ENCODE measurements at regions not wholly inside any gene's neighbourhood (a gene's known extent, or its start where the extent isn't known, plus 50 kb on each side); places are given as distances from the start of the nearest gene placed in this dataset.

DNA sequence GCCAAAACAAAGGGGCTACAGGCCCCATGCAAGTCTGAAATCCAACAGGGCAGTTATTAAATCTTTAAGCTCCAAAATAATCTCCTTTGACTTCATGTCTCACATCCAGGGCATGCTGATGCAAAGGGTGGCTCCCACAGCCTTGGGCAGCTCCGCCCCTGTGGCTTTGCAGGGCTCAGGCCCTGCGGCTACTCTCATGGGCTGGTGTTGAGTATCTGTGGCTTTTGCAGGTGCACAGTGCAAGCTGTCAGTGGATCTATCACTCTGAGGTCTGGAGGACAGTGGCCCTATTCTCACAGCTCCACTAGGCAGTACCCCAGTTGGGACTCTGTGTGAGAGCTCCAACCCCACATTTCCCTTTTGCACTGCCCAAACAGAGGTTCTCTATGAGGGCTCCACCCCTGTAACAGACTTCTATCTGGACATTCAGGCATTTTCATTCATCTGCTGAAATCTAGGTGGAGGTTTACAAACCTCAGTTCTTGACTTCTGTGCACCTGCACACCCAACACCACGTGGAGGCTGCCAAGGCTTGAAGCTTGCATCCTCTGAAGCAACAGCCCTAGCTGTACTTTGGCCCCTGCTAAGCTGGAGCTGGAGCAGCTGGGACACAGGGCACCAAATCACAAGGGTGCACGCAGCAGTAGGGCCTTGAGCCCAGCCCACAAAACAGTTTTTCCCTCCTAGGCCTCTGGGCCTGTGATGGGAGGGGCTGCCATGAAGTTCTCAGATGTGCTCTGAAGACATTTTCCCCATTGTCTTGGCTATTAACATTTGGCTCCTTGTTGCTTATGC is 154.8 kb upstream of the PDE5A start:
- in situ Hi-C loops (cut with HindIII; ENCODE audit: low pct_unique_long_range_greater_than_20kb, low sequenced_read_pairs), result no loop called here
- no peak for DNase-seq (ENCODE audit: low read depth)

DNA sequence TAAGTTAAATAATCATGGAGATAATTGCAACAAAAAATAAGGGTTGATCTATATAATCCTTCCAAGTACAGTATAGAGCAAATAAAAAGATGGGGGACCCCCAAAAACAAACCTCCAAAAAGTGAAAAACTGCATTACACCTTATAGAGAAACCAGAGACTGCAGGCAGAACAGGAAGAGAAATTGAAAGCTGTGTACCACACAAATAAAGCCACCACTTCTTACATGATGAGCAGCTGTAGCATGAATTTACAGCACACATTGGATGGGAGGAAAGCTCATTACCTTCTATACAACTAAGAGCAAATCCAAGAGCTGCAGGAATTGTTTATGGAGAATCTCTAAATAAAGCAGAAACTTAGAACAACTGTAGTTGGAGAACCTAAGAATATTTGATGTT is 152.4 kb upstream of the PDE5A start:
- in situ Hi-C loops (cut with HindIII; ENCODE audit: low pct_unique_long_range_greater_than_20kb, low sequenced_read_pairs), result no loop called here

DNA sequence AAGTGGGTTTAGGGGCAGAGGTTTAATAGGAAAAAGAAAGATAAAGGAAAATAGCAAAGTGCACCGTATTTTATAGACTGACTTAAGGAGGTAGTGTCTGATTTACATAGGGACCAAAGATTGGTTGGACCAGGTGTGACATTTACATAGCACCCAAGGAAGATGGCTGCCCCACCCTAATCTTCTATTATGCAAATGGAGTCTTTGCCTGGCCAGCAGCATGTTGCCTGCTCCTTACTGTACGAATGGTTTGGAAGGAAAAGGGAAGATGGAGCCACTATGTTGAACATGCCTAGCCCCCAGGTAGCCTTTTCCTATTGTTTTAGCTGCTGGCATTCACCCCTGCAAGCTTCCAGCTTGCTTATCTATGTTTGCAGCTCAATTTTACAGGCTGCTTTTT is 146.2 kb upstream of the PDE5A start:
- in situ Hi-C loops (cut with HindIII; ENCODE audit: low pct_unique_long_range_greater_than_20kb, low sequenced_read_pairs), result no loop called here
- DNase-seq (ENCODE audit: low read depth), result no peak

More for the DNA sequence above, 152.4 kb upstream of the PDE5A start:
- DNase-seq (ENCODE audit: low read depth), result no peak

DNA sequence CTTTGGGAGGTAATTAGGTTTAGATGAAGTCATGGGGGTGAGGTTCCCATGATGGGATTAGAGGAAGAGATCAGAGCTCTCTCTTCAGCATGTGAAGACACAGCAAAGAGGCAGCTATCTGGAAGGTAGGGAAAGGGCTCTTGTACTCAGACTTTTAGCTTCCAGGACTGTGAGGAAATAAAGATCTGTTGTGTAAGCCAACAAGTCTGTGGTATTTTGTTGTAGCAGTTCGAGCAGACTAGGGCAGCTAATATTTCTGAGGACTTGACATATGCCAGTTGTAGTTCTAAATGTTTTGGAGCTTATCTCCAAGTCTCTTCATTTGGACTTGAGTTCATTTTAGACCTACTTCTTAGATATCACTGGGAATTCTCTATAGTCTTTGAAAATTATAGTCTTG is 137.3 kb upstream of the PDE5A start:
- no peak for DNase-seq (ENCODE audit: low read depth)
- in situ Hi-C loops (cut with HindIII; ENCODE audit: low pct_unique_long_range_greater_than_20kb, low sequenced_read_pairs), result no loop called here

DNA sequence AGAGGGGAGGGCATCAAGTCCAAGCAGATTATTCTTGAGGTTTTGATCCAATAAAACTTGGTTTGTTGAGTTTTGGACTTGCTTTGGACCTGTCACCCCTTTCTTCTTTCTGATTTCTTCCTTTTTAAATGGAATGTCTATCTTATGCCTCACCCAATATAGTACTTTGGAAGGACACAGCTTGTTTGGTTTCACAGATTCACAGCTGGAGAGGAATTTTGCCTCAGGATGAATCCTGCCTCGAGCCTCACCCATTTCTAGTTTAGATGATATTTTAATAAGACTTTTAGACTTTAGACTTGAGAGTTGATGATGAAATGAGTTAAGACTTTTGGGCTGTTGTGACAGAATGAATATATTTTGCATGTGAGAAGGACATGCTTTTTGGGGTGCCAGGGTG is 136.9 kb upstream of the PDE5A start:
- DNase-seq (ENCODE audit: low read depth), result no peak
- in situ Hi-C loops (cut with HindIII; ENCODE audit: low pct_unique_long_range_greater_than_20kb, low sequenced_read_pairs), result no loop called here

DNA sequence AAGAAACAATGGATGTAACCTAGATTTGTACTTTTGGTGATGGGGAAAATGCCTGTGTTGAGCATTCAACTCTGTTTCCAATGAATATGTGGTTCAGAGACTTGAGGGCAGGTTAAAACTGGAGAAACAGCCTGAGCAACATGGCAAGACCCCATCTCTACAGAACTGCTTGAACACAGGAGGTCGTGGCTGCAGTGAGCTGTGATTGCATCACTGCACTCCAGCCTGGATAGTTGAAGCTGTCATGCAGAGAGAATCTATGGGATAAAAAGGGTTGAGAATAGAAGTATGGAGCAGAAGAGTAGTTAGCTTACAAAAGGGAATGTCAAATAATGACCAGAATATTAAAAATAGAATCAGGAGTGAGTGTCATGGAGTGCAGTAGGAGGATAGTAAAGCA is 134.8 kb upstream of the PDE5A start:
- in situ Hi-C loops (cut with HindIII; ENCODE audit: low pct_unique_long_range_greater_than_20kb, low sequenced_read_pairs), result no loop called here
- DNase-seq (ENCODE audit: low read depth), result no peak

DNA sequence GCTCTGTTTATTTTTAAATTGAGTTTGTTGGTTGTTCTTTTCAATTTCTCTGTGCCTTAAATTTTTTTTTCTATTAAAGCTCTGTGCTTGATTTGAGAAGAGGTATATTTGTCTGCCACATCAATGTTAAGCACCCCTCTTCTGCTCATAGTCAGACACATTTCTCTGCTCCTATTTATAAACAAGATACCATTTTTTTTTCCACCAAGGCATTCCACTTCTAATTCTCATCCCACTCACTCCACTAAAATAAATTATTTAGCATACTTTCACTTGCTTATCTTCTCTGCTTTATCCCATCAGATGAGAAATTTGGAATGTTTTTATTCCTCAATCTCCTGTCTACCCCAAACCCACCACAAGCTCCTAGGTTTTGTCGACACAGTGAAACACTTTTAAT is 127.0 kb upstream of the PDE5A start:
- no peak for DNase-seq (ENCODE audit: low read depth)
- in situ Hi-C loops (cut with HindIII; ENCODE audit: low pct_unique_long_range_greater_than_20kb, low sequenced_read_pairs), result no loop called here

DNA sequence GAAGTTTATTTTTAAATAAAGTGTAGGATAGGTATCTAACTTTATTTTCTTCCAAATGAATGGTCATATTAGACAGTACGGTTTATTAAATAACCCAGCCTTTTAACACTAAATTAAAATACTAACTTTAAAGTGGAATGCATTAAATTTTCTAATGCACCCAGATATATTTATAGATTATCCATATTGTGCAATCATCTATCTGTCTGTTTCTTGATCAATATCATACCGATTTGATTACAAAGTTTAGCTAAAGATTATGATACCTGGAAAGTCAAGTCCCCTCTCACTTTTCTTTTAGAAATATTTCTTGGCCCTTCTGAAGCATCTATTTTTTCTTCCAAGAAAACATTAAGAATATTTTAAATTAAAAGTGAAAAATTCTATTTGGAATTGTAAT is 124.3 kb upstream of the PDE5A start:
- no peak for DNase-seq (ENCODE audit: low read depth)

DNA sequence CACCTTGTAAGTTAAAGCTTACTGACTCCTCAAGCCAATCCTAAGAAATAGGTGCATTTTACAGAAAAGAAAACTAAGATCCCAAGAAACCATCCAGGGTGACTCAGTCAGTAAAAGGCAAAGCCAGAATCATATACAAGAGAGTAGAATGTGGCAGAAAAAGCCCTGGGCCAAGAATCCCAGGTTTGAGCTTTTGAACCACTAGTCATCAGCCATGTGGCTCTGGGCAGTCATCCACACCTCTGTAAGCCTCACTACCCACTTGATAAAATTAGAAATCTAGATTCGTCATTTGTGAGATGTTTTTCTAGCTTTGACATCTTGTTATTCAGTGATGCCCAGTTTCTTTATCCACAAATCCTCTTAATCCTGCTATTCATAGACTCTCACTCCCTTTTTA is 122.2 kb upstream of the PDE5A start:
- in situ Hi-C loops (cut with HindIII; ENCODE audit: low pct_unique_long_range_greater_than_20kb, low sequenced_read_pairs), result no loop called here
- no peak for DNase-seq (ENCODE audit: low read depth)

More for the DNA sequence above, 124.3 kb upstream of the PDE5A start:
- in situ Hi-C loops (cut with HindIII; ENCODE audit: low pct_unique_long_range_greater_than_20kb, low sequenced_read_pairs), result no loop called here

DNA sequence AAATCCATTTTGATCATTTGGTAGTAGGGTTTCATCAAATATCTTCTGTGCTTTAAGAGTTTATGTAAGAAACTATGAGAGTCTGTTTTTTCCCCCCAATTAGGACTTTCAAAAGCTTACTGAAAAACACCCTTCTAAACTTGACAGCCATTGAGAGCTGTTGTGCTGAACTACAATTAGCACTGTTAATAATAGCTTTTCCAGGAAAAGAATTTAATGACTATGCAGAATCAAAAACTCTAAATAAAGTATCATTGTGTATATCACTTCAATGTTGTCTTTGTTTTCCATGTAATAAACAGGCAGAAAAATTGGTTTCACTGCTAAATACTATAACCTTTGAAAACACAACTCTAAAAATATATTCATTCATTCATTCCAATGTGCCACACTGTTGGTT is 121.4 kb upstream of the PDE5A start:
- no peak for DNase-seq (ENCODE audit: low read depth)
- in situ Hi-C loops (cut with HindIII; ENCODE audit: low pct_unique_long_range_greater_than_20kb, low sequenced_read_pairs), result no loop called here

DNA sequence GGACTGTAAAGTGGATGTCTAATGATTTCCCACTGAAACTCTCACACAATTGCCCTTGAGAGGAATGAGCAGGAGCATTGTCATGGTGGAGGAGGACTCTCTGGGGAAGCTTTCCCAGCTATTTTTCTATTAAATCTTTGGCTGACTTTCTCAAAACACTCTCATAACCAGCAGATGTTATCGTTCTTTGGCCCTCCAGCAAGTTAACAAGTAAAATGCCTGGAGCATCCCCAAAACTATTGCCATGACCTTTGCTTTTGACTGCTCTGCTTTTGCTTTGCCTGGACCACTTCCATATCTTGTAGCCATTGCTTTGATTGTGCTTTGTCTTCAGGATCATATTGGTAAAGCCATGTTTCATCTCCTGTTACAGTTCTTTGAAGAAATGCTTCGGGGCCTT is 120.2 kb upstream of the PDE5A start:
- in situ Hi-C loops (cut with HindIII; ENCODE audit: low pct_unique_long_range_greater_than_20kb, low sequenced_read_pairs), result no loop called here
- DNase-seq (ENCODE audit: low read depth), result no peak

DNA sequence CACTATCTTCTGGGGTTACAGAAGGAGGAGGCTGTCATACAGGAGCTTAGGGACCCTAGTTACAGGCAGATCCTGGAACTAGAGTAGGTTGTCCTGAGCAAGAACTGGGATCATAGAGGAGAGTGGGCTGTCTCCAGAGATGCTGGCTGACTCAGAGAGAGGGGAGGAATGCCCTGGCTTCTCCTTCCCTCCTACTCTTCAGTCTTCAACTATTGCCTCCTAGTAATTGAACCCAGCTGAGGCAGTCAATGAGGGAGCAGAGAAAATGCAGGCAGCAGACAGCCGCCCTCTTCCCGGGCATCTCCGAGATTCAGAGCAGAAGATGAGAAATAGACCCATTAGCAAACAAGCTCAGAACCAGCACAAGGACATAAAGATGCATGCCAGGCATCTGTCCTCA is 118.3 kb upstream of the PDE5A start:
- no peak for DNase-seq (ENCODE audit: low read depth)
- in situ Hi-C loops (cut with HindIII; ENCODE audit: low pct_unique_long_range_greater_than_20kb, low sequenced_read_pairs), result no loop called here

DNA sequence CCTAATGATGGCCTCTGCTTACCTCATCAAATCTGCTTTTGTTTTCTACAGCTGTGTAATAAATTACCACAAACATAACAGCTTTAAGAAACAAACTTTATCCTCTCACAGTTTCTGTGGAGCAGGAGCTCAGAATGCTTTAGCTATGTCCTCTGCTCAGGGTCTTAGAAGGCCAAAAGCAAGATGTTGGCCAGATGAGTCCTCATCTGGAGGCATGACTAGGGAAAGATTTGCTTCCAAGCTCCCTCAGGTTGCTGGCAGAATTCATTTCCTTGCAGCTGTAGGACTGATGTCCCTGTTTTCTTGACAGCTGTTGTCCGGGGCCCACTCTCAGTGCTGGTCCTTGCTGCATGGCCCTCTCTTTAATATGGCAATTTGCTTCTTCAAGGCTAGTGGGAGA is 116.7 kb upstream of the PDE5A start:
- in situ Hi-C loops (cut with HindIII; ENCODE audit: low pct_unique_long_range_greater_than_20kb, low sequenced_read_pairs), result no loop called here
- DNase-seq (ENCODE audit: low read depth), result no peak

DNA sequence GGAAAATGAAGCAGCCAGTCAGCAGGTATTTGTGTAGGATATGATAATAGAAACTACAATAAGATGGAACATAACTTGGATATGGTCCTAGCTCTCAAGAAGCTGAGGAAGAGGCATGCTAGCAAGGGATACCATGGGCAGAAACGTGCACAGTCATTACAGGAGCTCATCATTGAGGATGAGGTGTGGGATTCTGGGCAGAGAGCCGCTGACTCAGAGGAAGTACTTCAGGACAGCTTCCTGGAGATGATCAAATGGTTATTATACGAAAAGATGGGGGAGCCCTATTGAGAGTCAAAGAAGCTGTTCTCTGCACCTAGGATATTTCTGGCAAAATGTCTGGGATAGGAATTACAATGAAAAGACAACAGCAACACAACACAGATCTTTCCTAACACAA is 116.0 kb upstream of the PDE5A start:
- DNase-seq (ENCODE audit: low read depth), result no peak
- in situ Hi-C loops (cut with HindIII; ENCODE audit: low pct_unique_long_range_greater_than_20kb, low sequenced_read_pairs), result no loop called here

DNA sequence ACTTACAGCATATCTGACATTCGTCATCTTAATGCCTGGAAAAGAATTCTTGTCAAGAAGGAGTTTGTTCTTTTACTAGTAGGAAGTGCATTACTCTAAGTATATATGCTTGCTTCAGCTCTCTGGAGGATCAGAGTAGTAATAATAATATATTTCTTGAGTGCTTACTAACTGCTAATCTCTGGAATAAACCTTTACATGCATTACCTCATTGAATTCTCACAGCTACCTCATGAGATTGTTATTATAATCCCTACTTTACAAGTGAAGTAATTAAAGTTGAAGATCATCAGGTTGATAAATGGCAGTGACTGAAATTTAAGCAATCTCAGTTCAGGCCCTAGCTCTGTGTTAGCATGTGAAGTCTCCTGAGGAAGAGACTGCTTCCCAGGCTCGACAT is 115.0 kb upstream of the PDE5A start:
- no peak for DNase-seq (ENCODE audit: low read depth)
- in situ Hi-C loops (cut with HindIII; ENCODE audit: low pct_unique_long_range_greater_than_20kb, low sequenced_read_pairs), result no loop called here

DNA sequence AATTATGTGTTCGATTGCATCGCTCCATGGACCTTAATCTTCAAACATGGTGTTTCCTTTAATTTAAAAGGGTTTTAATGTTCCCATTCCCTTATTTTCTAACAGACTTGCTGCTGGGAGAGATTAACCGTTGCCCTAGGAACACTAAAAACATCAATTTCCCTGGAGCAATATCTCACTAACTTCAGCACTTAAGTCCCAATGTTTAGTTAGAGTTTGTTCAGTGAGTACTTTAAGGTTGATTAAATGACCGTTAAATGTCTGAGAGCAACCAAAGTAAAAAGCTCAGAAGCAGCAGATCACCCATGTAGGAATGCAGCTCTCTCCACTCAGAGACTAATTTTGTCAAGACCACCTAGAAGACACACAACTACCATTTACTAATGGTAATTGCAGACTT is 111.2 kb upstream of the PDE5A start:
- in situ Hi-C loops (cut with HindIII; ENCODE audit: low pct_unique_long_range_greater_than_20kb, low sequenced_read_pairs), result no loop called here
- DNase-seq (ENCODE audit: low read depth), result no peak

DNA sequence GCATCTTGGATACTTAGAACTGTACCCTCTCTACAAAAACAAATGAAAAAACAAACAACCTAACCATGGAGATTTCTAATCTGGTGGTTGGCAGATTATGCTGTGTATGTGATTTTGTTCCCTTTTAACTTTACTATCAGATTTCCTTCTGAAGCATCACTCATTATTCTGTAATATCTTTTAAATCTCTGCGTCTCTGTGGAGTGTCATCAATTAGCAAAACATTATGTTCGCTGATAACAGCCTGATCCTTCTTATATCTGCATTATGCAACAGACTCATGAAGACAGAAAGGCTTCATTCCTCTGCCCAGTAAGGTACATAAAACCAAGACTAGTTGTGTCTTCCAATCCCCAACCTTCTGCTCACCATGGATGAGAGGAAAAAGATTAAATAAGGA is 110.3 kb upstream of the PDE5A start:
- in situ Hi-C loops (cut with HindIII; ENCODE audit: low pct_unique_long_range_greater_than_20kb, low sequenced_read_pairs), result no loop called here
- DNase-seq (ENCODE audit: low read depth), result no peak

DNA sequence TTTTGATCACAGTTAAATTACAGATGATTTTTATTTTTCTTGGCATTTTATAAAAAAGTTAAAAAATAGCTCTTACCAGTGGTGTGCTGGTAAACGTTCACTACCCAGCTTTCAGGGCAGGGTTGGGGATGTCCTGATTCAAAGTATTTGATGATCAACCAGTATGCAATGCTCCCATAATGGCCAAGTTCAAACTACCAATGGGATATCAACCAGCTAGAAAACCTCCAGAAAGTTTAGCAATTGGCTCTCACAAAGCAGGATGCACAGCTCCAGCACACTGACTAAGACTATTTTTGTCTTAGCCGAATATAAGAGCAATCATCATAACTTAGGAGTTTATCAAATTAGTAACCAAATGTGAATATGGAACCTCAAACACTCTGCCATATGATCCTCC is 108.0 kb upstream of the PDE5A start:
- no peak for DNase-seq (ENCODE audit: low read depth)
- in situ Hi-C loops (cut with HindIII; ENCODE audit: low pct_unique_long_range_greater_than_20kb, low sequenced_read_pairs), result no loop called here

DNA sequence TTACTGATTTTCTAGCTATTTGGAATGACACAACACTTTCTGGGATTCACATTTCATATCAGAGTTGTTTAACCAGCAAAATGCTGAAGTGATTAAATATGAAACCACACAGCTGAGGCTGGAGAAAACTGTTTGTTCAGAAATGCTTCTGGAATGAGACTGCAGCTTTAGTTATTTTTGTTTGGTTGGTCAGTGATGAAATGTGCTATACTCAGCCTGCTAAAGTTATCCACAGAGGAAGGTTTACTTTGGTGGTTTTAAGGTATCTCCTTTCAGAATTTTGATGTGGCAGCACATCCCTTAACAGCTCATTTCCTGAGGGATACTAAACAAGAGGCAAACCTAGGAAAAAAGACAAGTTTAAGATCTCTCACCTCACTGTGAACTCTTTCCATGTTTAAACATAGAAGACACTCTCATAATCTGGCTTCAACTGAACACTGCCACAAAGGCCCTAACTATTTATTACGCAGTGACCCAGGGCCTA is 106.6 kb upstream of the PDE5A start:
- DNase-seq (ENCODE audit: low read depth), result peak; percentile 51
- in situ Hi-C loops (cut with HindIII; ENCODE audit: low pct_unique_long_range_greater_than_20kb, low sequenced_read_pairs), result no loop called here

DNA sequence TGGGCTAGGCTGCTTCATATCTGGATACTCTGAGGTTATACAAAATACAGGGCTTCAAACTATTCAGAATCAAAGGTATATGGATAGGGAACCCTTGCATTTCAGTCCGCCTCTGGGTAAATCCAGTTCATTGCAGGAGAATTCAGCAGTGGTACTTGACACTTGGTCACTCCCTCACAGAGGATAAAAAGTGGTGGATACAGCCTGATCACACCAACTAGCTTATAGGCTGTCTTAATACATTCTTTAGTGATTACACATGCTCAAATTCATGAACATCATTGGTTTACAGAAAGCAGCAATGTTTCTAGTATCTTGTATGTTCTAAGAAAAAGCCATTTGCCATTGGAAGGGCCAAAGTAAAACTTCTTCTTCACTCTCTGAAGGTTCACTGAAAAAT is 104.8 kb upstream of the PDE5A start:
- DNase-seq (ENCODE audit: low read depth), result no peak
- in situ Hi-C loops (cut with HindIII; ENCODE audit: low pct_unique_long_range_greater_than_20kb, low sequenced_read_pairs), result no loop called here
